ENCODE measurements at regions not wholly inside any gene's neighbourhood (a gene's known extent, or its start where the extent isn't known, plus 50 kb on each side); places are given as distances from the start of the nearest gene placed in this dataset.

DNA sequence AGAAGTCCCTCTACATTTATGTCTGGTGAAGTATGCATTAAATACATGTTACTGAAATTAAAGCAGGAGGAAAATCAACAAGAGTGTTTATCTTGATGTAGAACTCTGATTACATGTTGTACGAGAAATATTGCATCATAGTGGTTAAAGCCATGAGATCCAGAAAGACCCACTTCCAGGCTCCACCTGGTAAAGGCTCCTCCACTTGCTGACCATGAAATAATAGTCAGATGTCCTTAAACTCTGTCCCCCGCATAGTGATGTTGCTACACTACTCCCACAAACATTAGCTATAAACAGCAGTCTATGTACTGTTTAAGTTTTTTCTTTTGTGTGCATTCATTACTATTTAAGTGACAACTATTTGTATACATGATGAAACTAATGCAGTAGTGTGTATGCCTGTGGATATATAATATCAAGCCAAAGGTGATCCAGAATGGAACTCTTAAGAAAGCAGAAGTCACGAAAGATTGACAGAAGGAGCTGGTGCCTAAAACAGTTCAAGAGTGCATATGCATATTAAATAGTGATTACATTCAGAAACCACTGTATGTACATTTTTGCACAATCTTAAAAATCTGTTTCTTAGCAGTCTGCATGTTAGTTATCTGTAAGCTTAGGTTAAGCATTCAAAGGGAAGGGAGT, 264.4 kb upstream of the KCNMB2 start:
- TF ChIP-seq, protein P1, sequence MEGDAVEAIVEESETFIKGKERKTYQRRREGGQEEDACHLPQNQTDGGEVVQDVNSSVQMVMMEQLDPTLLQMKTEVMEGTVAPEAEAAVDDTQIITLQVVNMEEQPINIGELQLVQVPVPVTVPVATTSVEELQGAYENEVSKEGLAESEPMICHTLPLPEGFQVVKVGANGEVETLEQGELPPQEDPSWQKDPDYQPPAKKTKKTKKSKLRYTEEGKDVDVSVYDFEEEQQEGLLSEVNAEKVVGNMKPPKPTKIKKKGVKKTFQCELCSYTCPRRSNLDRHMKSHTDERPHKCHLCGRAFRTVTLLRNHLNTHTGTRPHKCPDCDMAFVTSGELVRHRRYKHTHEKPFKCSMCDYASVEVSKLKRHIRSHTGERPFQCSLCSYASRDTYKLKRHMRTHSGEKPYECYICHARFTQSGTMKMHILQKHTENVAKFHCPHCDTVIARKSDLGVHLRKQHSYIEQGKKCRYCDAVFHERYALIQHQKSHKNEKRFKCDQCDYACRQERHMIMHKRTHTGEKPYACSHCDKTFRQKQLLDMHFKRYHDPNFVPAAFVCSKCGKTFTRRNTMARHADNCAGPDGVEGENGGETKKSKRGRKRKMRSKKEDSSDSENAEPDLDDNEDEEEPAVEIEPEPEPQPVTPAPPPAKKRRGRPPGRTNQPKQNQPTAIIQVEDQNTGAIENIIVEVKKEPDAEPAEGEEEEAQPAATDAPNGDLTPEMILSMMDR (IDR thresholded peaks at IDR 0.05) = no peak
- Histone ChIP-seq H3K36me3 (no peaks in the 10 kb centered on the region), H3K27me3 (no peaks in the 10 kb centered on the region), H3K4me3 (no peak overlapping the region), H3K27ac (no peak overlapping the region), H3K4me1 (no peaks in the 10 kb centered on the region), H3K9me3 (no peaks in the 10 kb centered on the region)
- intact Hi-C loops (cut with DNase I) = no loop called here
- 79 to 85% methylated on average over 3 of the region's 3 CpGs for WGBS, 2 donors
- DNase-seq = no peak

DNA sequence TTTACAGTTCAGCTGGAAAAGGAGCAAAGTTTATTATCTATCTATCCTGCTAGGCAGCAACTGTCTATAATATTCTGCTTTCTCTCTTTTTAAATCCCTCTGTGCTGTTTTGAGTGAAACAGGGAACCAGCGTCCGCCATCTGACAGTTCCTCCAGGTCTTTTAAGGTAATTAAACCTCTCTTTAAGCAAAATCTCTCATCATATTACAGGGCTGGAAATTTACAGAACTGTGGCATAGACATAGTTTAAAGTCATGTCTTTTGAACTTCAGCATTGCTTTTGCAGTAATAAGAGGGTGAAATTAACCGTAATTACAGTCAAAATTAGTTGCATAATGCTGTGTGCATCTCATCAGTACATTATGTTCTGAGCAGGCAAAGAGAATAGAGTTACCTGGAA, 263.4 kb upstream of the KCNMB2 start:
- DNase-seq = no peak
- Histone ChIP-seq H3K4me3 (no peak overlapping the region), H3K27ac (no peak overlapping the region), H3K4me1 (no peaks in the 10 kb centered on the region), H3K27me3 (no peaks in the 10 kb centered on the region), H3K36me3 (no peaks in the 10 kb centered on the region), H3K9me3 (no peaks in the 10 kb centered on the region)
- 95 to 96% methylated on average over 3 of the region's 3 CpGs for WGBS, 2 donors
- no peak for TF ChIP-seq POLR2A (IDR thresholded peaks at IDR 0.05)
- no peak for TF ChIP-seq EP300 (IDR thresholded peaks at IDR 0.05)
- TF ChIP-seq, protein P1 (IDR thresholded peaks at IDR 0.05) = no peak
- no peak for TF ChIP-seq POLR2AphosphoS5 (IDR thresholded peaks at IDR 0.05)
- intact Hi-C loops (cut with DNase I) = no loop called here

DNA sequence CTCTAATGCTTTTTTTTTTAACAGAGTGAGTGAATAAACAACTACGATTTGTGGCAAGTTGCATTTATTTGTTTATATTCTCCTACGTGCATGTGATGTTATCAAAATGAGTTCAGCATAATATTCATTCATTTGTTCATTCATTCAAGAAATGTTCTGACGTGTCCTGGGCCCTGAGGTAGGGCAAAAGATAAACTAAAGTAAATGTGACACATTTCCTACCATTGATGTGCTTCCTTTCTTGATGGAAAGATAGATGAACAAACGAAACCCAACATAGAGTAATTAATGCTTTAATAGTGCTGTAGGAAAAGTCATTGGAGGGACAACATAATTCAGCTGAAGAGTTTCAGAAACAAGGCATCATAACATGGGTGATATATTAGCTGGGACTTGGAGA, 261.5 kb upstream of the KCNMB2 start:
- no peaks in the 10 kb centered on the region for H3K36me3 ChIP-seq
- intact Hi-C loops (cut with DNase I) = no loop called here
- no peaks in the 10 kb centered on the region for H3K27me3 ChIP-seq
- 87 to 90% methylated on average over 4 of the region's 4 CpGs for WGBS, 2 donors
- no peak overlapping the region for H3K4me3 ChIP-seq
- no peaks in the 10 kb centered on the region for H3K4me1 ChIP-seq
- H3K9me3 ChIP-seq = peaks cover 0 to 4% (median 1%) of the 10 kb centered on the region in 4 donors
- TF ChIP-seq, protein P1 (IDR thresholded peaks at IDR 0.05) = no peak
- TF ChIP-seq POLR2AphosphoS5 (IDR thresholded peaks at IDR 0.05) = no peak
- no peak for TF ChIP-seq EP300 (IDR thresholded peaks at IDR 0.05)
- no peak for TF ChIP-seq POLR2A (IDR thresholded peaks at IDR 0.05)
- no peak for DNase-seq
- no peak overlapping the region for H3K27ac ChIP-seq

DNA sequence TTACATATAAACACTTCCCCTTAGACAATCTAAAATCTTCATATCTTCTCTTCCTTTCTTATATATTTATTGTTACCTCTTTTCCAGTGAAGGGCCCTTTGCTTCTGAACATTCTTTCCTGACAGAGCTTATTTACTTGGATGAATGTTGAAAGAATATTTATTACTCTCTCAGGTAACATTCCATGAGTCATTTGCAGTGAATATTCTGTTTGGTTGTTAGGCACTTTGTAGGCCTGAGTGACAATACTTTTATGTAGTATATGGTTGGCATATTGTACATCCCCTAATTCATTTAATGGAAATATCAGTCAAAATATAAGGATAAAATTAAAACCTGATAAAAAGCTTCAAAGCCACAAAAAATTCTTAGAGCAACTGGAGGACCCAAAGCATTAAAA, 260.9 kb upstream of the KCNMB2 start:
- intact Hi-C loops (cut with DNase I) = no loop called here
- peaks cover 0 to 4% (median 3%) of the 10 kb centered on the region in 4 donors for H3K9me3 ChIP-seq
- no peaks in the 10 kb centered on the region for H3K4me1 ChIP-seq
- H3K4me3 ChIP-seq = no peak overlapping the region
- DNase-seq = no peak
- no peaks in the 10 kb centered on the region for H3K27me3 ChIP-seq
- no peaks in the 10 kb centered on the region for H3K36me3 ChIP-seq
- TF ChIP-seq, protein P1 (IDR thresholded peaks at IDR 0.05) = no peak
- TF ChIP-seq EP300 (IDR thresholded peaks at IDR 0.05) (no peak), POLR2AphosphoS5 (IDR thresholded peaks at IDR 0.05) (no peak), POLR2A (IDR thresholded peaks at IDR 0.05) (no peak)
- H3K27ac ChIP-seq = no peak overlapping the region

DNA sequence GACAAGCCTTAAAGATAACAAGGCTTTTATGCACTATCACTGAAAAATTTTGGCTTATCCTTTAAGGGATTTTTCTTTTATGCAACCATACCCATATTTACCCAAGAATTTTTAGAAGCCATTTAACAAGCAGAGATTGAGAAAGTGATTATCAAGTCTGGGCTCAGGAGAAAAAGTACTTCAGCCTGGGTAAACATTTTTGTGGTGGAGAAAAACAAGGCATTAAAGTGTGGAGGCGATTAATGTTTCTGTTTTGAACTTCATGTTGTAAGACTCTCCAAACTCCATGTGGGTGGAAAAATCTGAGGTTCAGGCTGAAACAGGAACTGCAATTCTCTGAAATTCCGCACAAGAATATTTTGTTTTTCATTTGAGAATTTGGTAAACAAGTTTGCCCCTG, 260.4 kb upstream of the KCNMB2 start:
- H3K4me3 ChIP-seq = no peak overlapping the region
- 59 to 73% methylated on average over 2 of the region's 2 CpGs for WGBS, 2 donors

More for the DNA sequence above, 260.4 kb upstream of the KCNMB2 start:
- peaks cover 0 to 4% (median 3%) of the 10 kb centered on the region in 4 donors for H3K9me3 ChIP-seq
- H3K4me1 ChIP-seq = no peaks in the 10 kb centered on the region
- H3K36me3 ChIP-seq = no peaks in the 10 kb centered on the region
- intact Hi-C loops (cut with DNase I) = no loop called here
- no peak for DNase-seq
- TF ChIP-seq, protein P1 (IDR thresholded peaks at IDR 0.05) = no peak
- TF ChIP-seq EP300 (IDR thresholded peaks at IDR 0.05) = no peak
- no peak for TF ChIP-seq POLR2A (IDR thresholded peaks at IDR 0.05)
- TF ChIP-seq POLR2AphosphoS5 (IDR thresholded peaks at IDR 0.05) = no peak
- no peak overlapping the region for H3K27ac ChIP-seq
- H3K27me3 ChIP-seq = no peaks in the 10 kb centered on the region
